Caco-2 (cell line): ENCODE measurements at regions not wholly inside any gene's neighbourhood (a gene's known extent, or its start where the extent isn't known, plus 50 kb on each side); places are given as distances from the start of the nearest gene placed in this dataset.

Source experiments
- BruUV-seq: library from RNA; stranded (reverse); fragments of 400-500 nt; replicated peaks from 2 replicates; lab custom pipeline; 2021; lab: Mats Ljungman, UMichigan
- CTCF ChIA-PET: fragments of 300-600 bp; sonication (Branson Sonifier 250); formaldehyde crosslinking; loops from one replicate; lab custom pipeline; 2022; ENCODE audit warnings: antibody characterized with exemption; lab: Charles Lee
- POLR2A ChIA-PET: fragments of 300-600 bp; sonication (Branson Sonifier 250); formaldehyde crosslinking; loops from one replicate; lab custom pipeline; 2022; ENCODE audit warnings: antibody characterized with exemption; lab: Charles Lee
- DNase-seq, 2 experiments: peaks; one replicate each; pipeline versions ENCODE4 v3.0.0 to v3.0.0-alpha.2; 2020 to 2022
- H3K27me3 ChIP-seq: replicated peaks from 2 replicates; pipeline ENCODE4 v1.6.0; 2011; ENCODE audit warnings: low read length; ENCODE audit not compliant: control insufficient read depth, insufficient read depth
- H3K36me3 ChIP-seq: 2 replicates; pipeline ENCODE4 v1.5.1; 2011; ENCODE audit warnings: low read length; ENCODE audit not compliant: control insufficient read depth, insufficient read depth
- H3K4me1 ChIP-seq: fragments of 250-450 bp; sonication (Bioruptor Pico); 2 replicates; pipeline ENCODE4 v1.5.1; 2020; ENCODE audit warnings: mild to moderate bottlenecking
- H3K4me3 ChIP-seq: 2 replicates; pipeline ENCODE4 v1.5.1; 2011; ENCODE audit warnings: low read depth, mild to moderate bottlenecking, control low read depth, low read length
- H3K9me3 ChIP-seq: fragments of 250-450 bp; sonication (Bioruptor Pico); 2 replicates; pipeline ENCODE4 v1.5.1; 2020; ENCODE audit warnings: mild to moderate bottlenecking, moderate library complexity
- H3K27ac Mint-ChIP-seq: one replicate; pipeline ENCODE4 v1.8.0; 2022; ENCODE audit warnings: mixed read lengths; ENCODE audit not compliant: unreplicated experiment
- H3K27me3 Mint-ChIP-seq: one replicate; pipeline ENCODE4 v1.8.0; 2022; ENCODE audit warnings: mixed read lengths; ENCODE audit not compliant: insufficient read depth, unreplicated experiment
- H3K36me3 Mint-ChIP-seq: one replicate; pipeline ENCODE4 v1.8.0; 2022; ENCODE audit warnings: mild to moderate bottlenecking, mixed read lengths; ENCODE audit not compliant: insufficient read depth, unreplicated experiment
- H3K4me1 Mint-ChIP-seq: one replicate; pipeline ENCODE4 v1.8.0; 2022; ENCODE audit warnings: low read depth, mixed read lengths; ENCODE audit not compliant: unreplicated experiment
- H3K4me3 Mint-ChIP-seq: one replicate; pipeline ENCODE4 v1.8.0; 2022; ENCODE audit warnings: mild to moderate bottlenecking, moderate library complexity, mixed read lengths; ENCODE audit not compliant: unreplicated experiment
- H3K9me3 Mint-ChIP-seq: one replicate; pipeline ENCODE4 v1.8.0; 2022; ENCODE audit warnings: mixed read lengths; ENCODE audit not compliant: unreplicated experiment
- CTCF ChIP-seq, 2 experiments: fragments of 200-600 bp in 1 of 2; IDR thresholded peaks; 1 replicate in 1 of 2; 2 replicates in 1 of 2; pipeline versions ENCODE4 v1.5.1 to v1.8.0; 2011 to 2022; ENCODE audit warnings: antibody characterized with exemption in 1 of 2, control low read depth in 1 of 2, inconsistent platforms in 1 of 2, low read depth in 1 of 2, low read length in 1 of 2, mild to moderate bottlenecking in 1 of 2, moderate library complexity in 1 of 2; ENCODE audit not compliant: insufficient read depth in 1 of 2, severe bottlenecking in 1 of 2, unreplicated experiment in 1 of 2
- intact Hi-C: fragments of 100-400 bp; cut with micrococcal nuclease; formaldehyde crosslinking; loops from one replicate; pipeline ENCODE4 v1.10.0; 2022; ENCODE audit not compliant: unreplicated experiment

GRCh38 chr13:29920025-29920643, 69.7 kb upstream of the UBL3 start:
- H3K9me3 Mint-ChIP-seq, result no peaks in the 10 kb centered on the region
- no TSS peak for BruUV-seq
- TF ChIP-seq CTCF (IDR thresholded peaks at IDR 0.05; ENCODE audit: insufficient read depth in 1 of 2, low read depth in 1 of 2, low read length in 1 of 2, severe bottlenecking in 1 of 2, unreplicated experiment in 1 of 2), result no peak
- no peaks in the 10 kb centered on the region for H3K27me3 ChIP-seq
- no peaks in the 10 kb centered on the region for H3K9me3 ChIP-seq
- DNase-seq, result no peak
- H3K27ac Mint-ChIP-seq, result no peak overlapping the region
- CTCF ChIA-PET, result no interaction called here
- POLR2A ChIA-PET, result no interaction called here
- no peaks in the 10 kb centered on the region for H3K36me3 Mint-ChIP-seq
- peaks cover 24% of the 10 kb centered on the region for H3K4me1 Mint-ChIP-seq
- no peak overlapping the region for H3K4me3 ChIP-seq
- peaks cover 32% of the 10 kb centered on the region for H3K4me1 ChIP-seq
- H3K27me3 Mint-ChIP-seq, result no peaks in the 10 kb centered on the region
- H3K36me3 ChIP-seq, result no peaks in the 10 kb centered on the region
- no peak overlapping the region for H3K4me3 Mint-ChIP-seq
- intact Hi-C loops, result no loop called here

- H3K27ac Mint-ChIP-seq, result no peak overlapping the region
- peaks cover 15% of the 10 kb centered on the region for H3K4me1 Mint-ChIP-seq
- no peak for TF ChIP-seq CTCF (IDR thresholded peaks at IDR 0.05; ENCODE audit: insufficient read depth in 1 of 2, low read depth in 1 of 2, low read length in 1 of 2, severe bottlenecking in 1 of 2, unreplicated experiment in 1 of 2)
- intact Hi-C loops, result no loop called here
- Histone ChIP-seq H3K4me1 (peaks cover 22% of the 10 kb centered on the region), H3K27me3 (no peaks in the 10 kb centered on the region), H3K36me3 (no peaks in the 10 kb centered on the region), H3K4me3 (no peak overlapping the region), H3K9me3 (no peaks in the 10 kb centered on the region)
- no peaks in the 10 kb centered on the region for H3K9me3 Mint-ChIP-seq
- no peak for DNase-seq
- BruUV-seq, result no TSS peak
- H3K4me3 Mint-ChIP-seq, result no peak overlapping the region
- H3K27me3 Mint-ChIP-seq, result no peaks in the 10 kb centered on the region
- ChIA-PET POLR2A (no interaction called here), CTCF (no interaction called here)
- H3K36me3 Mint-ChIP-seq, result no peaks in the 10 kb centered on the region
Measured at GRCh38 chr13:29918845-29919244, 68.4 kb upstream of the UBL3 start.

GRCh38 chr13:29917650-29918049, 67.2 kb upstream of the UBL3 start:
- peaks cover 15% of the 10 kb centered on the region for H3K4me1 Mint-ChIP-seq
- no peaks in the 10 kb centered on the region for H3K27me3 ChIP-seq
- no peaks in the 10 kb centered on the region for H3K9me3 ChIP-seq
- H3K4me3 ChIP-seq, result no peak overlapping the region
- no TSS peak for BruUV-seq
- H3K36me3 ChIP-seq, result no peaks in the 10 kb centered on the region
- CTCF ChIA-PET, result no interaction called here
- no peak for TF ChIP-seq CTCF (IDR thresholded peaks at IDR 0.05; ENCODE audit: insufficient read depth in 1 of 2, low read depth in 1 of 2, low read length in 1 of 2, severe bottlenecking in 1 of 2, unreplicated experiment in 1 of 2)
- H3K27me3 Mint-ChIP-seq, result no peaks in the 10 kb centered on the region
- intact Hi-C loops, result no loop called here
- H3K36me3 Mint-ChIP-seq, result no peaks in the 10 kb centered on the region
- H3K9me3 Mint-ChIP-seq, result no peaks in the 10 kb centered on the region
- DNase-seq, result no peak
- POLR2A ChIA-PET, result no interaction called here
- peaks cover 10% of the 10 kb centered on the region for H3K4me1 ChIP-seq
- no peak overlapping the region for H3K4me3 Mint-ChIP-seq
- H3K27ac Mint-ChIP-seq, result no peak overlapping the region
